HG02678 (cell line): ENCODE measurements at regions not wholly inside any gene's neighbourhood (a gene's known extent, or its start where the extent isn't known, plus 50 kb on each side); places are given as distances from the start of the nearest gene placed in this dataset.

Experiments used
- ATAC-seq: cut with Tn5 transposase; IDR thresholded peaks from one replicate; pipeline ENCODE4 v1.9.1; 2021; ENCODE audit warnings: mild to moderate bottlenecking, moderate library complexity; ENCODE audit not compliant: unreplicated experiment

GRCh38 chr21:24935991-24936390 is 671.3 kb downstream of the MRPL39 start:
- no peak for ATAC-seq

GRCh38 chr21:24910591-24910990 is 696.7 kb downstream of the MRPL39 start:
- no peak for ATAC-seq

- peak; percentile 76 for ATAC-seq
These were observed 703.2 kb downstream of the MRPL39 start for GRCh38 chr21:24903994-24904635.

DNA sequence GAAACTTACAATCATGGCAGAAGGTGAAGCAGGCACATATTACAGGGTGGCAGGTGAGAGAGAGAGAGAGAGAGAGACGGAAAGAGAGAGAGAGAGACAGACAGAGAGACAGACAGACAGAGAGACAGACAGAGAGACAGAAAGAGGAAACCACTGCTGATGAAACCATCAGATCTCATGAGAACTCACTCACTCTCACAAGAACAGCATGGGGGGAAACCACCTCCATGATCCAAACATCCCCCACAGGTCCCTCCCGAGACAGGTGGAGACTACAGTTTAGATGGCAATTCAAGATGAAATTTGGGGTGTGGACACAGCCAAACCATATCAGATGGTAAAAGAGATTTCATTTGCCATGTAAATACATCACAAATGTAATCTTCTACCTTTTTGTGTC is 708.1 kb downstream of the MRPL39 start:
- peak; percentile 57 for ATAC-seq

DNA sequence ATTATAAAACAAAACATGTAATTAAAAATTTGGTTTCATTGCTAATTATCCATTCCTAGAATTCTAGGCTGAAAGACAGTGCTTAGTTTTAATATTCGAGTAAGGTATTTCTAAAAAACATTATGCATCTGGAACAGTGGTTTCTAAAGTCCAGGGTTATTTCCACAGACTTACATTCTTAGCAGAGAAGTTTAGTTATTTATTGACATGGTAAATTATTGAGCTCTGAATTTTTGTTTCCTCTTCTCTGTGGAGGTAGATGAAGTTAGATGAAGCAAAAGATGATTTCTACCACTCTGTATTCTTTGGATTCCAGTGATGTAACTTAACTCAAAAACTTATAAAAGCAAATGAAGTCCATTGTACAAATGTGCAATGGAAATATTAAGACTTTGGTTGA is 709.4 kb downstream of the MRPL39 start:
- ATAC-seq = peak; percentile 44

DNA sequence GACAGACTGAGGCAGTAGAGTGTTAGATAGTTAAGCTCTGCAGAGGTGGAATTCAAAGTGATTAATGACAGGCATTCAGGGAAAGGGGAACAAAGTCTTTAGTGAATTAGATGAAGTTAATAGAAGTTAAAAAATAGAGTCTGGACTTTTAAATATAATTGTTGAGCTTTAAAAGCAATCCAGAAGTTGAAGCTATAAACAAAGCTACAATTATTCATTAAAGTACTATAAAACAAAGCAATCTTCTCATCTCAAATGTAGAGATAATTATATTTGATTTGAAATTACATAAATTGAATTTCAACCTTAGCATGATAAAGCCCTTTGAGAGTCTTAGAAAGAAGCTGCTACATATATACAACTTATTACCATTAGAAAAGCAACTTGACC is 710.6 kb downstream of the MRPL39 start:
- ATAC-seq = no peak

GRCh38 chr21:24895885-24896734 is 711.2 kb downstream of the MRPL39 start:
- peak; percentile 77 for ATAC-seq

GRCh38 chr21:24894324-24894723 is 713.0 kb downstream of the MRPL39 start:
- no peak for ATAC-seq

DNA sequence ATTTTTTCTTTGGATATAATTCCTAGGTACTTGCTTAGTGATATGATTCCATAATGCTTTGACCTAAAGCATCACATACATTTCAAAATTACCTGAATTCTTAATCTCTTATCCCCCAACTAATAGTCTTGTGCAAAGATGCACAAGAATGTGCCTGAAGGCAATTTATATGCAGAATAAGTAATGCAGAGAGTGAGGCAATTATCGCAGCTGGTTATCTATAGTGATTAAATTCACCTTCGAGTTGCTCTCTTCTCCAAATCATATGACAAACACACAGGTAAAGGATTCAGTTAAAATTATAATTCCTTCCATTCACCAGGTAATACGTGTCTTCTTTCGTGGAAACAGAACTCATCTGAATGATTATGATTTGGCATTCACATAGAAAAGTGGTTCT is 717.3 kb downstream of the MRPL39 start:
- no peak for ATAC-seq

GRCh38 chr21:24881506-24881905 is 725.8 kb downstream of the MRPL39 start:
- ATAC-seq = no peak

GRCh38 chr21:24870633-24871032 is 736.6 kb downstream of the MRPL39 start:
- no peak for ATAC-seq

GRCh38 chr21:24869862-24870261 is 737.4 kb downstream of the MRPL39 start:
- no peak for ATAC-seq

DNA sequence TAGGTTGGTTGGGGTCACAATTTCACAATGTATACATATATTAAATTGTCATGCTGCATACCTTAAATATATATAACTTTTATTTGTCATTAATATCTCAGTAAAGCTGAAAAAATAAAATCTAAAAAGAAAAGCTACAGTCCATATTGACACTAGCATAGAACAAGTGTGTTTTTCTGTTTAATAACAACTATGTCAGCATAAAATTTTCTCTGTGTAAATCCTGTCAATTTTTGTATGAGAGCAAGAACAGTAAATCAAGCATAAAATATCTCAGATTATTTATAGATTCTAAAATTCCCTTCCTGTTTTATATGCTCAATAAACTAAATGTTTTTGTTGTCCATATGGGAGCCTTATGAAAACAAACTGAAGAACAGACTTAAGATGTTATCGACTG is 739.2 kb downstream of the MRPL39 start:
- no peak for ATAC-seq

DNA sequence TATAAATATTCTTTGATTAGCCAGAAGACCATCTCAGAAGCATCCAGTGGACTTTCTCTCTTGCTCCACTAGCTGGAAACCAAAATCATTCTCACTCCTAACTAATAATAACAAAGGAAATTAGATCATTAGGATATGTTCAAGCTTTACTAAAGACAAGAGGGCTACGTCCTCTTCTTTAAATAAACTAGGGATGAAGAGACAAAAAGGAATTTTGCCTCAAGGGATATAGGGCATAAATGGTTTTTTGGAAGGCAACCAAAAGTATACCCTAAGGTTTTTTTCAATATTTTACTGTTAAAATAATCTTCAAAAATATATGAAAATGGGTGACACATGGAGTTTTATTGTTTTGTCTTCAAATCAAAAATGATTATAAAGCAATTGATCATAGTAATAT is 745.8 kb downstream of the MRPL39 start:
- ATAC-seq = no peak

GRCh38 chr21:24856326-24856725 is 751.0 kb downstream of the MRPL39 start:
- no peak for ATAC-seq

GRCh38 chr21:24852610-24853195 is 754.6 kb downstream of the MRPL39 start:
- no peak for ATAC-seq

- ATAC-seq = no peak
These were observed 757.2 kb downstream of the MRPL39 start for GRCh38 chr21:24850121-24850520.

DNA sequence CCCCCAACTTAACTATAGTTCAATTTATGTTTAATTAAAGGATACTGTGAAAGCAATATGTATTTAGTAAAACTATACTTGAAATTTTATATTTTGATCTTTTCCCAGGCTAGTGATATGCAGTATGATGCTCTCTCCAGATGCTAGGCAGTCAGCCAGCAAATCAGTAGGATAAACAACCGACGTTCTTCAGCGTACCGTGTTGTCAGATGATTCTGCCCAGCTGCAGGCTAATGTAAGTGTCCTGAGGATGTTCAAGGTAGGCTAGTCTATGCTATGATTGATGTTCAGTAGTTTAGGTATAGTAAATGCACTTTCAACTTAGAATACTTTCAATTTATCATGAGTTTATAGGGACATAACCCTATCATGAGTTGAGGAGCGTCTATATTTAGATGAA is 762.6 kb downstream of the MRPL39 start:
- no peak for ATAC-seq

- no peak for ATAC-seq
These were observed 767.0 kb downstream of the MRPL39 start for GRCh38 chr21:24840287-24840686.

DNA sequence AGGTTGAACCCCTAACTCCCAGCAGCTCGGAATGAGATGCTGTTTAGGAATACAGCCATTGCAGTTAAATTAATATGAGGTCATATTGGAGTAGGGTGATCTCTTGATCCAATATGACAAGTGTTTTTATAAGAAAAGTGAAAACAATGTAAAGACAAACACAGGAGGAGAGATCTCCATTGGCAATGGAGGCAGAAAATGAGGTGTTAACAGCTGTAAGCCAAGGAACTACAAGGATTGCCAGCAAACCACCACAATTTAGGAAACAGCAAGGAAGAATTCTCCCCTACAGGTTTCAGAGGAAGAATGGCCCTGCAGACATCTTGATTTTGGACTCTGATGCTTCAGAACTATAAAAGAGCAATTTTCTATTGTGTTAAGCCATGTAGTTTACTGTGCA is 774.3 kb downstream of the MRPL39 start:
- no peak for ATAC-seq

- no peak for ATAC-seq
These were observed 777.9 kb downstream of the MRPL39 start for GRCh38 chr21:24829397-24829796.

GRCh38 chr21:24826822-24827221 is 780.5 kb downstream of the MRPL39 start:
- ATAC-seq = no peak
